Lung (tissue), 11 donors: ENCODE measurements at regions not wholly inside any gene's neighbourhood (a gene's known extent, or its start where the extent isn't known, plus 50 kb on each side); places are given as distances from the start of the nearest gene placed in this dataset.

Source experiments
- ATAC-seq: fragments of 200-7000 bp; cut with Tn5 transposase; one replicate; pipeline ENCODE4 v1.9.1; 2020; ENCODE audit warnings: moderate number of reproducible peaks; ENCODE audit not compliant: insufficient read depth, low FRiP score
- DNase-seq, 3 donors: peaks; one replicate each; pipeline ENCODE4 v3.0.0-alpha.2; 2013 to 2017
- H3K27ac ChIP-seq, 2 donors: one replicate each; pipeline ENCODE4 v1.5.1; 2013; ENCODE audit warnings: mild to moderate bottlenecking in 2 of 2, moderate library complexity in 2 of 2, control low read depth in 1 of 2, inconsistent platforms in 1 of 2, low read depth in 1 of 2, low read length in 1 of 2
- H3K27me3 ChIP-seq, 3 donors: one replicate each; pipeline ENCODE4 v1.5.1; 2013; ENCODE audit warnings: low read length in 2 of 3; ENCODE audit not compliant: control insufficient read depth in 3 of 3, insufficient read depth in 3 of 3
- H3K36me3 ChIP-seq, 4 donors: one replicate each; pipeline ENCODE4 v1.5.1; 2013; ENCODE audit warnings: low read length in 4 of 4, mild to moderate bottlenecking in 1 of 4, moderate library complexity in 1 of 4; ENCODE audit not compliant: control insufficient read depth in 4 of 4, insufficient read depth in 4 of 4
- H3K4me1 ChIP-seq, 5 donors: one replicate each; pipeline ENCODE4 v1.5.1; 2013; ENCODE audit warnings: low read length in 5 of 5, mild to moderate bottlenecking in 2 of 5, moderate library complexity in 1 of 5; ENCODE audit not compliant: control insufficient read depth in 5 of 5, insufficient read depth in 5 of 5
- H3K4me3 ChIP-seq: one replicate; pipeline ENCODE4 v1.5.1; 2013; ENCODE audit warnings: mild to moderate bottlenecking, control low read depth, moderate library complexity
- H3K9ac ChIP-seq, 2 donors: one replicate each; pipeline ENCODE4 v1.5.1; 2013; ENCODE audit warnings: low read length in 2 of 2, control low read depth in 1 of 2; ENCODE audit not compliant: insufficient read depth in 1 of 2
- H3K9me3 ChIP-seq, 4 donors: one replicate each; pipeline ENCODE4 v1.5.1; 2013; ENCODE audit warnings: low read length in 3 of 4, mild to moderate bottlenecking in 1 of 4, moderate library complexity in 1 of 4; ENCODE audit not compliant: control insufficient read depth in 4 of 4, insufficient read depth in 3 of 4
- WGBS, 2 donors: extraction: QIAGEN DNeasy Blood & Tissue Kit; methylation state at CpG; one replicate each; pipeline ENCODE4 v1.1.7; 2013; 5-methylcytosine and 5-hydroxymethylcytosine counted together
- TF ChIP-seq, protein P1 (sequence below): IDR thresholded peaks from 2 replicates; pipeline ENCODE4 v1.5.1; 2012; ENCODE audit warnings: mild to moderate bottlenecking; ENCODE audit errors: control extremely low read depth, extremely low read depth
- donor health status: control.
- donor health status: control.
- donor health status: Bipolar disorder and iron deficiency.
- donor health status: healthy.
- donor health status: DM: yes; HTN: yes; CAD: no.

DNA sequence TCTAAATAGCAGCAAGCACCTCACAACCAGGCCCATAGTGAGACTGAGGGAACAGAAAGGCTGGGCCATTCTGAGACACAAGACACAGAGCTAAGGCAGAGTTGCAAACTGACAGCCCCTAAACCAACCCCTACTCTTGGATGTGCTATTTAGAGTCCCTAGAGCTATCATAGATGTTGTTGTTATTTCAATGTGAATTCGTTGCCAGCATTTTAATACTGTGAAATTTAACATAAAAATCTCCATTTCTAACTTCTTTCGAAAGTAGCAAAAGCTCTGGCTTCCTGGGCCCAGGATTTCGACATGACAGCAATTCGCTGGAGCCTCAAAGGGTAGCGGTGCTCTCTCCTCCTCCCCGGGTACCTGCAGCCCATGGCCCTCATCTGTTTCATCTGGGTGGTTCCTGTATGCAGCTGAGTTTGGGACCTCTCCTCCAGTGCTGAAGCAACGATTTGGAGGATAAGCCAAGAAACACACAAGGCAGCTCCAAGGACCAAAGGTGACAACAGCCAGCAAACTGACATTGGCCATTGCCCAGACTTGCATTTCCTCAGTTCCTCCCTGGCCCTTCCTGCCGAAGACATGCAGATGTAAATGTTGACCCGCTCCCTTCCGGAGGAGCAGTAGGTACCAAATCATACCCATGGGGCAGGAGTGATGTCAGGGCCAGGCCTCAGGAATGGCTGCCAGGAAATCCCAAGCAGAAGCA lies 254.4 kb upstream of the NCKAP5 start:
- Histone ChIP-seq H3K4me1 (peaks cover 0 to 5% (median 1%) of the 10 kb centered on the region in 5 donors), H3K36me3 (no peaks in the 10 kb centered on the region), H3K9me3 (no peaks in the 10 kb centered on the region), H3K27ac (no peak overlapping the region), H3K27me3 (no peaks in the 10 kb centered on the region), H3K4me3 (no peak overlapping the region), H3K9ac (no peak overlapping the region)
- ATAC-seq (no peak), DNase-seq (no peak)
- 82% methylated on average over 10 of the region's 10 CpGs for WGBS, 2 donors
- TF ChIP-seq, protein P1, sequence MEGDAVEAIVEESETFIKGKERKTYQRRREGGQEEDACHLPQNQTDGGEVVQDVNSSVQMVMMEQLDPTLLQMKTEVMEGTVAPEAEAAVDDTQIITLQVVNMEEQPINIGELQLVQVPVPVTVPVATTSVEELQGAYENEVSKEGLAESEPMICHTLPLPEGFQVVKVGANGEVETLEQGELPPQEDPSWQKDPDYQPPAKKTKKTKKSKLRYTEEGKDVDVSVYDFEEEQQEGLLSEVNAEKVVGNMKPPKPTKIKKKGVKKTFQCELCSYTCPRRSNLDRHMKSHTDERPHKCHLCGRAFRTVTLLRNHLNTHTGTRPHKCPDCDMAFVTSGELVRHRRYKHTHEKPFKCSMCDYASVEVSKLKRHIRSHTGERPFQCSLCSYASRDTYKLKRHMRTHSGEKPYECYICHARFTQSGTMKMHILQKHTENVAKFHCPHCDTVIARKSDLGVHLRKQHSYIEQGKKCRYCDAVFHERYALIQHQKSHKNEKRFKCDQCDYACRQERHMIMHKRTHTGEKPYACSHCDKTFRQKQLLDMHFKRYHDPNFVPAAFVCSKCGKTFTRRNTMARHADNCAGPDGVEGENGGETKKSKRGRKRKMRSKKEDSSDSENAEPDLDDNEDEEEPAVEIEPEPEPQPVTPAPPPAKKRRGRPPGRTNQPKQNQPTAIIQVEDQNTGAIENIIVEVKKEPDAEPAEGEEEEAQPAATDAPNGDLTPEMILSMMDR, result no peak

DNA sequence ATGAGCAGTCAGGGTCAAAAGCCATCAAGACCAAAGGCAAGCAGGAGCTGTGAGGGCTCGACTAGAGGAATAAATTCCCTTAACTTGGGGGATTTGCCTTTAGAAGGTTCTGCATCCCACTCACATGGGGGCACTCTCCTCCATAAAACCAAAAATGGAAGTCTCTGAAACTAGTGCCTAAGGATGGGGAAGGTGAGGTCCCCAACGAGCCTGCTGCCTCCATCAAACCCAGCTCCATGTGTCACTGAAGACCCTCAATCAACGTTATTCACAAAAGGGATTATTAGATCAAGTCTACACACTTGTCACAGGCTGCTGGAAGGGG lies 254.9 kb upstream of the NCKAP5 start:
- Histone ChIP-seq H3K27ac (no peak overlapping the region), H3K9me3 (no peaks in the 10 kb centered on the region), H3K27me3 (no peaks in the 10 kb centered on the region), H3K36me3 (no peaks in the 10 kb centered on the region), H3K4me3 (no peak overlapping the region), H3K4me1 (peaks cover 0 to 2% (median under 1%) of the 10 kb centered on the region in 5 donors), H3K9ac (no peak overlapping the region)
- DNase-seq (no peak), ATAC-seq (no peak)
- WGBS, 2 donors, result 72 to 79% methylated on average over 3 of the region's 3 CpGs
- TF ChIP-seq, protein P1, result no peak

- Histone ChIP-seq H3K27me3 (peaks cover 0 to 3% (median 0%) of the 10 kb centered on the region in 3 donors), H3K36me3 (no peaks in the 10 kb centered on the region), H3K4me3 (no peak overlapping the region), H3K27ac (no peak overlapping the region), H3K4me1 (peaks cover 0 to 1% (median 0%) of the 10 kb centered on the region in 5 donors), H3K9ac (no peak overlapping the region), H3K9me3 (no peaks in the 10 kb centered on the region)
- DNase-seq (no peak), ATAC-seq (no peak)
- 92 to 94% methylated on average over 1 of the region's 1 CpG for WGBS, 2 donors
- TF ChIP-seq, protein P1, result no peak
These were observed 256.6 kb upstream of the NCKAP5 start for GRCh38 chr2:133824869-133825268.

DNA sequence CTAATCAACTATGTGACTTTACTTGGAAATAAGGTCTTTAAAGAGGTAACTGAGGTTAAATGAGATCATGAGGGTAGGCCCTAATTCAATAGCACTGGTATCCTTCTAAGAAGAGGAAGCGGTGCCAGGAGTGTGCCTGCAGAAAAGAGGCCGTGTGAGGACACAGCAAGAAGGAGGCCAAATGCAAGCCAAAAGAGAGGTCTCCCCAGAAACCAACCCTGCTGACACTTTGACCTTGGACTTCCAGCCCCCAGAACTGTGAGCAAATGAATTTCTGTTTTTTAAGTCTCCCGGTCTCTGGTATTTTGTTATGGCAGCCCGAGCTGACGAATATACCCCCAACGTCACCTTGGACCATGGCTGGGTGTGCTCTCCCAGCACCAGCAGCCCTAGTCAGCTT lies 257.5 kb upstream of the NCKAP5 start:
- WGBS, 2 donors, result 92 to 99% methylated on average over 6 of the region's 6 CpGs
- no peak overlapping the region for H3K9ac ChIP-seq
- H3K4me3 ChIP-seq, result no peak overlapping the region
- no peak for ATAC-seq
- no peak overlapping the region for H3K27ac ChIP-seq
- no peaks in the 10 kb centered on the region for H3K36me3 ChIP-seq
- TF ChIP-seq, protein P1, result no peak
- peaks cover 0 to 3% (median 0%) of the 10 kb centered on the region in 3 donors for H3K27me3 ChIP-seq
- no peaks in the 10 kb centered on the region for H3K9me3 ChIP-seq
- DNase-seq, result no peak
- H3K4me1 ChIP-seq, result peaks cover 0 to 1% (median 0%) of the 10 kb centered on the region in 5 donors
